ENCODE measurements at regions not wholly inside any gene's neighbourhood (a gene's known extent, or its start where the extent isn't known, plus 50 kb on each side); places are given as distances from the start of the nearest gene placed in this dataset.
A peak's percentile ranks its signal among the peaks of the same experiment; 100 is the strongest.
"Not testable (repeated sequence)": the region's sequence is repeated elsewhere in the genome, so short reads cannot be mapped to it uniquely, and the experiment has no call there.

DNA sequence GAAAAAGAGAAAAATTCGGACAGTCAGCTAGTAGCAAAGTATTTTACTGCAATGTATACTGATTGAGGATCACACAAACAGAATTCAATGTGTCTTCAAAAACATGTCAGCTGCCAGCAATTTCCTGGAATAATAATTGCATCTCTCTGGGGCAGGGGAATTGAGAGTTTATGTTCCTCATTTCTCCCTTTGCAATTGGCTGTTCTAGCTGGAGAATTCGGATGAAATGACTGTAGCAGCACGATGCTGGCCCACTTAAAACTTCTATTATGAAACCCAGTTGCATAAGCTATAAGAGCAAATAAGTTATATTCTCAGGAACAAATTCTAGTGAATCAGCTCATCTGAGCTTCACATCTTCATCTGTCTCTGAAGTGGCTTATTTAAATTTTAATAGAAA lies 99.9 kb upstream of the CPEB2 start:
- DNase-seq = no peak

DNA sequence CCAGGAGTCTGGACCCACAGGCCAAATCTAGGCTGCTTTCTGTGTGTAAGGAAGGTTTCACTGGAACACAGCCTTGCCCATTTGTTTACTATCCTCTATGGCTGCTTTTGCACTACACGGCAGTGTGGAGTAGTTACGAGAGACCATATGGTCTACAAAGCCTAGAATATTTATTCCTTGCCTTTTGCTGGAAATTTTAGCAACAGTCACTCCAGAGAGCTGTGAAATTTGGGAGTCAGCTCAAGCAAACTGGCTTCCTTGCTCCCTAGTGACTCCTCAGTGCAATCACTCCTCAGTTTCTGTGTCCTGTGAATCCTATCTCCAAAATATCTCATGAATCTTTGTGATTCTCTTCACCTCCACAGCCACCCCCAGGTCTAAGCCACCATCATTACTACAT lies 99.0 kb upstream of the CPEB2 start:
- no peak for DNase-seq

DNA sequence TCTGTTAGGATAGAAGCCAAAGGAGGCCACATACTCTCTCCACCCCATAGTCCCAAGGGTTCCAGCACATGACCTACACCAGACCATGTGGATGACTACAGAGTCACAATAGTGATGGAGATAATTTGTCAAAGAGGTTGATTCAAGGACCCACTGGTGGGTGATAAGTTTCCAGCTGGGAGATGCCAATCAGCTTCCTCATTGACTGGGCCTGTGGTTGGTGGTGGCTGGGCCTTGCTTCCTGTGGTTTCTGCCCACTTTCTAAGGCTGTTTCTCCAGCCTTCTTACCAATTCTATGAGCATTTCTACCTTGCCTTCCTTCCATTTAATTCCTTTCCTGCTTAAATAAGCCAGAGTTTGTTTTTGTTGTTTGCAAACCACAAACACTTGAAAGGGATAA lies 95.5 kb upstream of the CPEB2 start:
- DNase-seq = no peak

DNA sequence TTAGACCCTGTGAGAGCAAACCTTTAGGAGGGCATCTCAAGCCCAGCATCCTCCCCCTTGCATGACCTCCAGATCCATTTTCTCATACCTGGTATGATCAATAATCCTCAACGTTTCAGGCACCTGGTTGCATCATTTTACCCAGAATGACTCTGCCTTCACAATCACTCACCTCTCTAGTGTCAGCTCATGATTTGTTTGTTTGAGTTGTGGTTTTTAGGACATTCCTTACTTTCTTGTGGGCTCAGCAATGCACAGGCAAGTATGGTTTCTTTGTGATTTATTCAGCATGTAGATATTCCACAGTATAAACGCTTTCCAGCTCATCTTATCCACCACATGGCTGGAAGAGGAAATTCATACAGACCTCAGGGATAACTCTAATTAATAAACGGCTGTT lies 93.6 kb upstream of the CPEB2 start:
- DNase-seq = no peak

- no peak for DNase-seq
Observed at GRCh38 chr4:14910411-14910810, 91.9 kb upstream of the CPEB2 start.

GRCh38 chr4:14912426-14912825 lies 89.9 kb upstream of the CPEB2 start:
- no peak for DNase-seq

- no peak for DNase-seq
Observed at GRCh38 chr4:14915018-14915417, 87.3 kb upstream of the CPEB2 start.

GRCh38 chr4:14916554-14917297 lies 85.6 kb upstream of the CPEB2 start:
- no peak for DNase-seq

- no peak for DNase-seq
Observed at GRCh38 chr4:14917298-14917633, 85.0 kb upstream of the CPEB2 start.

DNA sequence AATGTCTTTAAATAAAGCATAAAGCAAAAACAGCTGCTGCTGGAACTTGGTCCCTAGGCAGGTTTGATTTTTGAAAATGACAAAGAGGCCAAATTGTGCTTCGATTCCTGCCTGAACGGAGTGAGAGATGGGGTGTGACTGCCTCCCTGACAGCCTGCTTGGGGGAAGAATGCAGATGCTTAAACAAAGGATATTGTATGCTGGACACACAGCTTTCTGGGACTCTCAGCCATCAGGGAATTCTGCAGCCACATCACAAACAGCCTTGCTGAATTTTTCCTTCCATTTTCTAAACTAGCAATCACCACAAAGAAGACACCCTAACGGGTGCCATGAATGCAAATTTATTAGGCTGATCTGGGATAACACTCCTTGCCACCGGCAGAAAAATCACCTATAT lies 83.9 kb upstream of the CPEB2 start:
- no peak for DNase-seq

DNA sequence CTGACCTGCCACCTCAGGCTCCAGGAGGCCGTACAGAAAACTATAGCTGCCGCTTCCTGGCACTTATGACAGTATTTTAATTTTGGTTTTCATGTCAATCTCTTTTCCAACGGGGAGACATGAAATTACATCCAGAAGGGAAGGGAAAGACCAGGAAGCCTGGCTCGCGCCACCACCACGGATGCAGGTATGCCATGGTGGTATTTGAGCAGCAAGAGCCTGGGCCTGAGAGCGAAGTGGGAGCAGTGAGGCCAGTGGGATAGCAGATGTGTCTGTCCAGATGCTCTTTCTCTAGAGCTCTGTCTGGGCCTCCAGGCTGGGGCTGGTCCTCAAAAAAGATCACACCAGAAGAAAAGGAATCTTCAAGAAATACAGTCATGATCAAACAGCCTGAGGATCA lies 82.5 kb upstream of the CPEB2 start:
- DNase-seq = no peak

DNA sequence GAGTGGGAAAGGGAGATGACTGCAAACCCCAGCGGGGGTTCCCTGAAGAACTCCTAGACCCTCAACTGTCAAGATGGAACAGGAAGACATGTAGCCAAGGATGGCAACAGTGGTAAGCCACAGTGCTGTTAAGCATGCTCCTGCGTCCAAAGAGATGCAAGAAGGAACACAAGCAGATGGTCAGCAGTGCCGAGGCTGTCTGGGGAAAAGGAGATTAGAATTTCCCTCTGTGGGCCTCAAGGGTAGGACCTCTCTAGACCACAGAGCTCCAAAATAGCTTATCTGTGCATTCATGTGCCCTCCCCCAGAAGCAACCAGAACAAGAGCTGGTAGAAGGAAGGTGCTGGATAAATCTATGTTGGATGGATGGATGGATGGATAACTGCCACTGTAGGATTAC lies 82.0 kb upstream of the CPEB2 start:
- DNase-seq = no peak

GRCh38 chr4:14920759-14921320 lies 81.4 kb upstream of the CPEB2 start:
- DNase-seq = no peak

GRCh38 chr4:14921781-14922180 lies 80.5 kb upstream of the CPEB2 start:
- DNase-seq = not testable (repeated sequence)

DNA sequence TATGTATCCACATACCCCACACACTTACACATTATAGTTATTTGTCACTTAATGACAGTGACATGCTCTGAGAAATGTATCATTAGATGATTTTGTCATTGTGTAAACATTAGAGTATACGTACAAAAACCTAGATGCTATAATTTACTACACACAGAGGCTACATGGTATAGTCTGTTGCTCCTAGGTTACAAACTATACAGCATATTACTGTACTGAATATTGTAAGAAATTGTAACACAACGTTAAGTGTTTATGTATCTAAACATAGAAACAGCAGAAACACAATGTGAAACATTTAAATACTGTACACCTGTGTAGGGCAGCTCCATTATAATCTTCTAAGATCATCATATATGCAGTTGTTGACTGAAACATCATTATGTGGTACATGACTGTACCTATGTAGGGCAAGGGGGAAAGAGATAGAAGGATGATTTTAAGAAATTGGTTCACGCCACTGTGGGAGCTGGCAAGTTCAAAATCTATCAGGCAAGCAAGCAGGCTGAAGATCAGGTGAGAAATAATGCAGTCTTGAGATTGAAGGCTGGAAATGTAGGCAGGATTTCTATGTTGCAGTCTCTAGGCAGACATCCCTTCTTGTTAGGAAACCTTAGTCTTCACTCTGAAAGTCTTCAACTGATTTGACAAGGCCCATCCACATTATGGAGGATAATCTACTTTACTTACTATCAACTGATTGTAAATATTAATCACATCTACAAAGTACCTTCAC lies 78.0 kb upstream of the CPEB2 start:
- no peak for DNase-seq

- no peak for DNase-seq
Observed at GRCh38 chr4:14924812-14925344, 77.4 kb upstream of the CPEB2 start.

DNA sequence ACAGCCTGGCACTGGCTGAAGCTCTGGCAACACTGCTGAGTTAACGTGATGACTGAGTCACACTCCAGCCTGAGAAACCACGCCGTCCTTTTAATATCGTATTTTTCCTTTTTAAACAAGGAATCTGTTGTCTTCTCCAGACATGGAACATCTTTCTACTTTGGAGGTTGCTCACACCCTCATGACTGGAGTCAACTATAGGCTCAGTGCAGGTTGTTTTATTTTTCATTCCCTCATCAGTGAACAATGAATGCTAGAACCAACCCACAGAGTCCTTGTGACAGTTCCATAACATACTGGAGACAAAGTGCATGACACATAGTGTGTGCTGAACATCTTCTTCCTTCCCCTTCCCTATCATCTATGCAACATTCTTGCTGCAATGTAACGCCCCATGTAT lies 76.8 kb upstream of the CPEB2 start:
- no peak for DNase-seq

DNA sequence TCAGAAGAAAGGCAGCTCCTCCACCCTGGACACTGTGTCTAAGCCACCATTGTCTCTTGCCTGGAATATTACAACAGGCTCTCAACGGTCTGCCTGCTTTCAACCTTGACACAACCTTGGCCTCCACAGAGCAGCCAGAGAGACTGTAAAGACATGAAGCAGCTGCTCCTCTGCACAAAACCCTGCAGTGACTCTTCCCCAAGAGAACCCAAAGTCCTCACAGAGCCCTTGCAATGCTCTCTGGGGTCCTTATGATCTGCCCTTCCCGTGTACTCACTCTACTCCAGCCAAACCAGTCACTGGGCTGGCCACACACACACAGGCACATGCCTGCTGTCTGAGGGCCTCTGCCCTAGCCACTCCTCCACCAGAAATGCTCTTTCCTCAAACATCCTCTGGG lies 75.9 kb upstream of the CPEB2 start:
- no peak for DNase-seq

DNA sequence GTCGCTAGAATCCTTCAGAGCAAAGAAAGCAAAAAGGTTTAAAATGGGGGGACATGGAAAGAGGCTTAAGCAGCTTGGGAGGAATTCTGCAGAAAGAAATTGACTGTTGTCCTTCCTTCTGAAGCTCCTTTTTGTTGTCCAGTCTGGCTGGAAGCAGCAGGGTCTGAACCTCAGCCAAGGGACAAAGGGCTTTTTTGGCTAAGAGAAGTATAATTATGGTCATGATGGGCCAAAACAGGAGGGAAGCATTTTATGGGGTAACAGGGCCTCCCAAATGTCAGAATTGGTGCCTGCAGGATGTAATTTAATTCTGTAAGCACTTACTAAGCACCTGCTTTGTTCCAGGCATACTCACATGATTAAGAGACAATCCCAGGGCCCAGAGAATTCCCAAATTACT lies 74.2 kb upstream of the CPEB2 start:
- peak; percentile 3 to 84 for DNase-seq

GRCh38 chr4:14929669-14930068 lies 72.6 kb upstream of the CPEB2 start:
- DNase-seq = no peak

- no peak for DNase-seq
Observed at GRCh38 chr4:14934704-14935390, 67.4 kb upstream of the CPEB2 start.

GRCh38 chr4:14943749-14944148 lies 58.5 kb upstream of the CPEB2 start:
- no peak for DNase-seq

DNA sequence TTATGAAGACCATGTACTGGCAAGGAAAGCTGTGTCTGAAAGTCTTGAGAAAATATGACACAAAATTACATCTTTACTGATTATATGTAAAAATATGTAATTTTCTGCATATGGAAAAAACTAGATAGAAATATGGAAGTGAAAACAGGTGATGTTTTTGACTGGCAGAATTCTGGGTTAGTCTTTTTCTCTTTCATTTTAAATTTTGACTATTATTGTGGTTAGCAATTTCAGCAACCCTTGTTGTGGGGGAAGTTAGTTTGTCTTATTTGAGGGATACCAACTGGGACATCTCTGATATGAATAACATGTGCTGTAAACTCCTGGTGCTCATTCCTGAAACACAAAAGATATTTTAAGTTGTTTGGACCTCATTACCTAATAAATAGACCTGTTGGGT lies 49.9 kb upstream of the CPEB2 start:
- DNase-seq = no peak

Data from NCI-H2081 (cell line).